Parathyroid adenoma (tissue), 2 donors: ENCODE measurements at regions not wholly inside any gene's neighbourhood (a gene's known extent, or its start where the extent isn't known, plus 50 kb on each side); places are given as distances from the start of the nearest gene placed in this dataset.
"Not testable (repeated sequence)": the region's sequence is repeated elsewhere in the genome, so short reads cannot be mapped to it uniquely, and the experiment has no call there.

ENCODE experiments used
- H2AFZ ChIP-seq: fragments of 300-600 bp; sonication (generic); one replicate; pipeline ENCODE4 v1.7.0; 2017; ENCODE audit warnings: antibody characterized with exemption, mild to moderate bottlenecking
- H3K27ac ChIP-seq: fragments of 300-600 bp; sonication (generic); one replicate; pipeline ENCODE4 v1.7.0; 2017
- H3K27me3 ChIP-seq: fragments of 300-600 bp; sonication (generic); one replicate; pipeline ENCODE4 v1.7.0; 2017; ENCODE audit warnings: low read length; ENCODE audit not compliant: control insufficient read depth, insufficient read depth
- H3K36me3 ChIP-seq: fragments of 300-600 bp; sonication (generic); one replicate; pipeline ENCODE4 v1.7.0; 2017; ENCODE audit warnings: low read length; ENCODE audit not compliant: control insufficient read depth, insufficient read depth
- H3K4me1 ChIP-seq: fragments of 300-600 bp; sonication (generic); one replicate; pipeline ENCODE4 v1.7.0; 2017; ENCODE audit warnings: control low read depth
- H3K4me2 ChIP-seq: fragments of 300-600 bp; sonication (generic); one replicate; pipeline ENCODE4 v1.7.0; 2017; ENCODE audit warnings: low read length
- H3K4me3 ChIP-seq: fragments of 300-600 bp; sonication (generic); one replicate; pipeline ENCODE4 v1.7.0; 2017; ENCODE audit warnings: low read depth, low read length
- H3K79me2 ChIP-seq: fragments of 300-600 bp; sonication (generic); one replicate; pipeline ENCODE4 v1.7.0; 2017; ENCODE audit warnings: control low read depth
- H3K9ac ChIP-seq: fragments of 300-600 bp; sonication (generic); one replicate; pipeline ENCODE4 v1.7.0; 2017; ENCODE audit warnings: mild to moderate bottlenecking
- H3K9me3 ChIP-seq: fragments of 300-600 bp; sonication (generic); one replicate; pipeline ENCODE4 v1.7.0; 2017; ENCODE audit warnings: low read length; ENCODE audit not compliant: control insufficient read depth
- TF ChIP-seq, protein P1 (sequence below): fragments of 300-600 bp; sonication (generic); IDR thresholded peaks from one replicate; pipeline ENCODE4 v1.7.0; 2017; ENCODE audit warnings: antibody characterized with exemption, mild to moderate bottlenecking
- donor health status: primary hyperparathyroidism.

DNA sequence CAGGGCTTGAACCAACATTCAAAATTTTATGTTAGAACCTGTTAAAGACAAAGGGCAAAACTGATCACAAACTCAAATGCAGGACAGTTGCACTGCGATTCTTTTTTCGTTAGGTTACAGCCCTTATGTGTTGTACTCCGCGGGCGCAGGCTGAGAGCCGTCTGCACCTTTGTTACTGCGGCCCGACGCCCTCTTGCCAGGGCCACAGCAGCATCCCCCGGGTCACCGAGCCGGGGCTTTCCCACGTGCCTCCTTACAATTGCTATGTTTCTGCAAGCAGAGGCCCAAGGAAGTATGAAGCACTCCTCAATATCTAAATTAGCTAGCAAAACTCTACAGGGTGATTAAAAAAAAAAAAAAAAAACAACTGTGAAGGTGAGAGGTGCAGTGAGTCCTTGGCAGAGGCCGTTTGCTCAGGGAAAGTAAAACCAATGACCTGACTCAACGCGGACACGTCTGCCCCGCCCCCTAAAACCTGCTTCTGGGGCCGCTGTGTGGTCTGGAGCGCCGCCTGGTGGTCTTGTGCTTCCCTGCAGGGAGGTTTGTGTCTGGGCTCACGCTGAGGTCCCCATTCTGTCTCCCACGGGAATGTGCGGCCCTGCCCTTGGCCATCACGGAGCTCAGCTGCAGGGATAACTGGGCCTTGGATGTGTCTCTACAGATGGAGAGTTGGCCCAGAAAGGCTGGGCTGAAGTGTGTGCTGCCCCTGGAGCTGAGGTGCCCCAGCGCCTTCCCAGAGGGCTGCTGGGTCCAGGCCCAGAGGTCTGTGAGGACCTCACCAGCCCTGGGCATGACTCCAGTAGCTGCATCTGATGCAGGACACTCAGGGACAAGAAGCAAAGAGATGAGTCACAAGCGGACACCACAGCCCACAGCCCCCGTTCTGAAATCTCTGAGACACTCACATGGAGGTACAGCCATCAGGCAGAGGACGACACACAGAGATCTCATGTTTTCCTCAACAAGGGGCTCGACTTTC is 418.5 kb downstream of the TMEM121 start:
- H3K4me2 ChIP-seq, result no peak overlapping the region
- no peaks in the 10 kb centered on the region for H3K36me3 ChIP-seq
- no peaks in the 10 kb centered on the region for H3K9me3 ChIP-seq
- no peaks in the 10 kb centered on the region for H3K27me3 ChIP-seq
- H3K4me1 ChIP-seq, result no peaks in the 10 kb centered on the region
- H2AFZ ChIP-seq, result no peak overlapping the region
- H3K79me2 ChIP-seq, result no peaks in the 10 kb centered on the region
- H3K27ac ChIP-seq, result no peak overlapping the region
- no peak overlapping the region for H3K9ac ChIP-seq
- TF ChIP-seq, protein P1, sequence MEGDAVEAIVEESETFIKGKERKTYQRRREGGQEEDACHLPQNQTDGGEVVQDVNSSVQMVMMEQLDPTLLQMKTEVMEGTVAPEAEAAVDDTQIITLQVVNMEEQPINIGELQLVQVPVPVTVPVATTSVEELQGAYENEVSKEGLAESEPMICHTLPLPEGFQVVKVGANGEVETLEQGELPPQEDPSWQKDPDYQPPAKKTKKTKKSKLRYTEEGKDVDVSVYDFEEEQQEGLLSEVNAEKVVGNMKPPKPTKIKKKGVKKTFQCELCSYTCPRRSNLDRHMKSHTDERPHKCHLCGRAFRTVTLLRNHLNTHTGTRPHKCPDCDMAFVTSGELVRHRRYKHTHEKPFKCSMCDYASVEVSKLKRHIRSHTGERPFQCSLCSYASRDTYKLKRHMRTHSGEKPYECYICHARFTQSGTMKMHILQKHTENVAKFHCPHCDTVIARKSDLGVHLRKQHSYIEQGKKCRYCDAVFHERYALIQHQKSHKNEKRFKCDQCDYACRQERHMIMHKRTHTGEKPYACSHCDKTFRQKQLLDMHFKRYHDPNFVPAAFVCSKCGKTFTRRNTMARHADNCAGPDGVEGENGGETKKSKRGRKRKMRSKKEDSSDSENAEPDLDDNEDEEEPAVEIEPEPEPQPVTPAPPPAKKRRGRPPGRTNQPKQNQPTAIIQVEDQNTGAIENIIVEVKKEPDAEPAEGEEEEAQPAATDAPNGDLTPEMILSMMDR, result peak; percentile 25
- H3K4me3 ChIP-seq, result no peak overlapping the region

DNA sequence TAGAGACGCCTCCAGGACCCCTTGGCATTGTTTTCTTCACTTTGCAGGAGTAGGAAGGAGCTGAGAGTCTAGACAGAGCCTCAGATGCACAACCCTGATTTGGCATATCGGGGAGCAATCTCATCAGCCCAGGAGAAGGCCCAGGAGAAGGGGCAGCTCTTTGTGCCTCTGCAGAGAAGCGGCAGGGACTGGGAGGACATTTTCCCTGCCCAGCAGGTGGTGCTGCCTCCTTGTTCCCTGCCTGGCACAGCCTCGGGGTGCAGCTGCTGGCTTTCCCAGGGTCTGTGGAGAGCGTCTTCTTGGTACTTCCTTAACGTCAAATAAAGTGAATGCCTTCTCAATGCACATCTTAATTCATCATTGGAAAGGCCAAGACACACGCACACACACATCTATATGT is 419.5 kb downstream of the TMEM121 start:
- no peaks in the 10 kb centered on the region for H3K4me1 ChIP-seq
- no peak overlapping the region for H3K4me3 ChIP-seq
- H3K27me3 ChIP-seq, result no peaks in the 10 kb centered on the region
- H3K9ac ChIP-seq, result no peak overlapping the region
- H2AFZ ChIP-seq, result no peak overlapping the region
- TF ChIP-seq, protein P1, result no peak
- H3K9me3 ChIP-seq, result no peaks in the 10 kb centered on the region
- no peak overlapping the region for H3K4me2 ChIP-seq
- no peaks in the 10 kb centered on the region for H3K79me2 ChIP-seq
- no peak overlapping the region for H3K27ac ChIP-seq
- no peaks in the 10 kb centered on the region for H3K36me3 ChIP-seq

DNA sequence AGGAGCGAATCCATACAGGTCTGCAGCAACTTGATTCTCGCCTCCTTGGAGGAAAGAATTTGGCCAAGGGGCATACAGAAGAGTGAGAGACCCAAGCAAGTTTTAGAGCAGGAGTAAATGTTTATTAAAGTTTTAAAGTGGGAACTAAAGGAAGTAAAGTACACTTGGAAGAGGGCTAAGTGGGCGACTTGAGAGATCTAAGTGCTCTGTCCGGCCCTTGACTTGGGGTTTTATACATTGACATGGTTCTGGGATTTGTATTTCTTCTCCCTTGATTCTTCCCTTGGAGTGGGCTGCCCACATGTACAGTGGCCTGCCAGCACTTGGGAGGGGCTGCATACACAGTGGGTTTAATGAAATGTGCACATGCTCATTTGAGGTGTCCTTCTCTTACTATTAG is 421.2 kb downstream of the TMEM121 start:
- H3K9me3 ChIP-seq, result no peaks in the 10 kb centered on the region
- no peaks in the 10 kb centered on the region for H3K27me3 ChIP-seq
- no peak overlapping the region for H3K4me2 ChIP-seq
- H3K27ac ChIP-seq, result no peak overlapping the region
- H3K79me2 ChIP-seq, result no peaks in the 10 kb centered on the region
- no peaks in the 10 kb centered on the region for H3K4me1 ChIP-seq
- H3K4me3 ChIP-seq, result no peak overlapping the region
- H2AFZ ChIP-seq, result no peak overlapping the region
- no peaks in the 10 kb centered on the region for H3K36me3 ChIP-seq
- TF ChIP-seq, protein P1, result no peak
- no peak overlapping the region for H3K9ac ChIP-seq

DNA sequence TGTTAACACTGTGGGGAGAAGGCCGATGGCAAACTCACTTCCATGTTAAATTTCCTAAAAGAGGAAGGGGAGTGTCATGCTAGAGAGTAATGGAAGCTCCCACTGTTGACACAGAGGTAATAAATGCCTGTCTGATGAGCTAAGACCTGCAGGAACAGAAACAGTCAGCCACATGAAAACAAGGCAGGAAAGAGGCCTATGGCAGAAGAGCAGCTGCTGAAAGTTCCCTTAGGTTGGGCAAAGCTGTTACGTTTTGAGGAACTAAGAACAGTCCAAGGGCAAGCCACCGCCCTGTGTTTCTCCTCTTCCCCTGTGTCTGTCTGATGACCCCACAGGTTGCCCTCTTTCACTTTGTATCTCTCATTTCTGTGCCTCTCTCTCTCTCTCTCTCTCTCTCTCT is 422.6 kb downstream of the TMEM121 start:
- H3K4me2 ChIP-seq, H3K79me2 ChIP-seq, H3K9me3 ChIP-seq, H3K4me1 ChIP-seq, H3K27ac ChIP-seq, H3K36me3 ChIP-seq, H2AFZ ChIP-seq, H3K9ac ChIP-seq, H3K27me3 ChIP-seq, H3K4me3 ChIP-seq: not testable (repeated sequence)

DNA sequence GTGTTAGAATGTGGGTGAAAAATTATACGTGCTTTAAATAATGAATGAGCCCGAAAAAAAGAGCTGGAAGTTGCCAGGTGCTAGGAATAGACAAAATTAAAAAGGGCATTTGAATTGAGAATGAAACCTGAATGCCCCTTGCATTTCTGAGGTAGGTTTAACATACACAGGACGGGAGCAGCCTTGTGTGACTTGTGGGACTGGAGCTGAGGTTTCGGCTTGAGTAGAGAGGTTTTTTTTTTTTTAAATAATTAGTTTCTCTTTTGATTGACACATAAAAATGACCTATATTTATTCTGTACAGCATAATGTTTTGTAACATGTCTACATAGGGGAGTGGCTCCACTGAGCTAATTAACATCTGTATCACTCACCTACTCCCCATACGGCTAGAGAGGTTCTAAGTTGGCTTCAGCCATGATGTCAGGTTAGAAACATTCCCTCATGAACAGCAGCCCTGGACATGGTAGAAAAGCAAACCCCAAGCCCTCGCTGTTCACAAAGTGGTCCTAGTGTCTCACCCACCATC is 424.0 kb downstream of the TMEM121 start:
- not testable (repeated sequence) for H3K4me3 ChIP-seq, H3K36me3 ChIP-seq, H3K79me2 ChIP-seq, H3K9ac ChIP-seq, H3K9me3 ChIP-seq, H3K27ac ChIP-seq, H3K4me1 ChIP-seq, H3K27me3 ChIP-seq, H2AFZ ChIP-seq, H3K4me2 ChIP-seq
